GM12864 (cell line): ENCODE measurements at regions not wholly inside any gene's neighbourhood (a gene's known extent, or its start where the extent isn't known, plus 50 kb on each side); places are given as distances from the start of the nearest gene placed in this dataset.
"Not testable (repeated sequence)": the region's sequence is repeated elsewhere in the genome, so short reads cannot be mapped to it uniquely, and the experiment has no call there.

ENCODE experiments used
- DNase-seq: peaks from one replicate; pipeline ENCODE4 v3.0.0-alpha.2; 2011; ENCODE audit warnings: low read depth
- H3K4me3 ChIP-seq: 2 replicates; pipeline ENCODE4 v1.5.1; 2011; ENCODE audit warnings: mild to moderate bottlenecking, low read depth, low read length, control low read depth
- TF ChIP-seq, protein P1 (sequence below): IDR thresholded peaks from 2 replicates; pipeline ENCODE4 v1.5.1; 2011; ENCODE audit warnings: low read depth, mild to moderate bottlenecking, moderate library complexity, low read length, control low read depth, inconsistent platforms; ENCODE audit errors: missing control alignments

DNA sequence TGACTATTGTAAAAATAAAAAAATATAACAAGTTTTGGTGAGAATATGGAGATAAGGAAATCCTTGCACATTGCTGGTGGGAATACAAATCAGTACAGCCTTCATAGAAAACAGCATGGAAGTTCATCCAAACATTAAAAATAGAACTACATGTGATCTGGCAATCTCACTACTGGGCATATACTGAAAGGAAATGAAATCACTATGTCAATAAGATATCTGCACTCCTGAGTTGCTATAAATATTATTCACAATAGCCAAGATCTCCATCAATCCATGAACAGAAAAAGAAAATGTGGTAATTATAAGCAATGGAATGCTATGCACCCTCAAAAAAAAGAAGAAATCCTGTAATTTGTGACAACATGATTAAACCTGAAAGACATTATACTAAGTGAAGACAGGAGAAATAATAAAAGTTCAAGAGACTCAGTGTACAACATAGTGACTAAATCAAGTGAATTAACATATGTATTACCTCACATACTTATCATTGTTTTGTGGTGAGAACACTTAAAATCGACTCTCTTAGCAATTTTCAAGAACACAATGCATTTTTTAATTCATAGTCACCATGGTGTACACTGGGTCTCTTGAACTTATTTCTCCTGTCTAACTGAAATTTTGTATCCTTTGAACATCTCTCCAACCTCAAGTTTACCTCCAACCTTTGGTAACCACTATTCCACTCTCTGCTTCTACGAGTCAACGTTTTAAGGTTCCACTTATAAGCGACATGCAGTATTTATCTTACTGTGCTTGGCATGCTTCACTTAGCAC is 1703.7 kb upstream of the AGA start:
- TF ChIP-seq, protein P1, sequence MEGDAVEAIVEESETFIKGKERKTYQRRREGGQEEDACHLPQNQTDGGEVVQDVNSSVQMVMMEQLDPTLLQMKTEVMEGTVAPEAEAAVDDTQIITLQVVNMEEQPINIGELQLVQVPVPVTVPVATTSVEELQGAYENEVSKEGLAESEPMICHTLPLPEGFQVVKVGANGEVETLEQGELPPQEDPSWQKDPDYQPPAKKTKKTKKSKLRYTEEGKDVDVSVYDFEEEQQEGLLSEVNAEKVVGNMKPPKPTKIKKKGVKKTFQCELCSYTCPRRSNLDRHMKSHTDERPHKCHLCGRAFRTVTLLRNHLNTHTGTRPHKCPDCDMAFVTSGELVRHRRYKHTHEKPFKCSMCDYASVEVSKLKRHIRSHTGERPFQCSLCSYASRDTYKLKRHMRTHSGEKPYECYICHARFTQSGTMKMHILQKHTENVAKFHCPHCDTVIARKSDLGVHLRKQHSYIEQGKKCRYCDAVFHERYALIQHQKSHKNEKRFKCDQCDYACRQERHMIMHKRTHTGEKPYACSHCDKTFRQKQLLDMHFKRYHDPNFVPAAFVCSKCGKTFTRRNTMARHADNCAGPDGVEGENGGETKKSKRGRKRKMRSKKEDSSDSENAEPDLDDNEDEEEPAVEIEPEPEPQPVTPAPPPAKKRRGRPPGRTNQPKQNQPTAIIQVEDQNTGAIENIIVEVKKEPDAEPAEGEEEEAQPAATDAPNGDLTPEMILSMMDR, result no peak
- no peak for DNase-seq
- H3K4me3 ChIP-seq, result no peak overlapping the region

DNA sequence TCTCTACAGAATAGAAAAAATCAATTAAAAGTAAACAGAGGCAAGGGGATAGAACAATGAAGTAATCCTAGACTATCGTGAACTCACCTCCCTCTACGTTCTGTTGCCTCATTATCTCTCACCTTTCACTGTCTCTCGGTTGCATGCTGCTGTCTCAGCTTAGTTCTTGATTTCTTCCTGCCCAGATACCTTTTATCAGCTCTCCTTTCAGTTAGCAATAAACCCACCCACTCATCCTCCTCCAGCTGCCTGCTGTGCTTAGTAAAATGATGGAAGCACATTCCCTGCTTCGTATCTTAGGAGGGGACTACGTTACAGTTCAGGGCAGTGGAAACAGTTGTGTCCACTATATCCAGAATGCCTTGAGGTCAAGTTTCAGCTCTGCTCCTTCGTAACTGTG is 1709.5 kb upstream of the AGA start:
- TF ChIP-seq, protein P1, result no peak
- no peak overlapping the region for H3K4me3 ChIP-seq
- no peak for DNase-seq

DNA sequence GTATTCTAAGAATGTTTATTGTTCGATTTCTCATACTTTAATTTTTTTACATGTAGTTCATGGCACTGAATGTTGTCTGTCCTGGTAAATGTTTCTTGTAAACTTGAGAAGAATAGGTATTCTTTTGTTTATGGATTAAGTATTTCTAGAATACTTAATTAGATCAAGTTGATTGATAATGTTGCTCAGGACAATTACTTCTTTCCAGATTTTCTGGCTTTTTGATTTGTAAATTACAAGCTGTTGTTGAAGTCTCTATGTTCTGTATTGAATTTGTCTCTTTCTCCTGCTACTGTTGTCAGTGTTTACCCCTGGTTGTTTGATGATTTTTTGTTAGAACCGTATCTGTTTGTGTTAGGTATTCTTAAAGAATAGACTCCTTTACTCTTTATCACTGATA is 1720.9 kb upstream of the AGA start:
- TF ChIP-seq, protein P1, result no peak
- H3K4me3 ChIP-seq, result no peak overlapping the region
- DNase-seq, result no peak

DNA sequence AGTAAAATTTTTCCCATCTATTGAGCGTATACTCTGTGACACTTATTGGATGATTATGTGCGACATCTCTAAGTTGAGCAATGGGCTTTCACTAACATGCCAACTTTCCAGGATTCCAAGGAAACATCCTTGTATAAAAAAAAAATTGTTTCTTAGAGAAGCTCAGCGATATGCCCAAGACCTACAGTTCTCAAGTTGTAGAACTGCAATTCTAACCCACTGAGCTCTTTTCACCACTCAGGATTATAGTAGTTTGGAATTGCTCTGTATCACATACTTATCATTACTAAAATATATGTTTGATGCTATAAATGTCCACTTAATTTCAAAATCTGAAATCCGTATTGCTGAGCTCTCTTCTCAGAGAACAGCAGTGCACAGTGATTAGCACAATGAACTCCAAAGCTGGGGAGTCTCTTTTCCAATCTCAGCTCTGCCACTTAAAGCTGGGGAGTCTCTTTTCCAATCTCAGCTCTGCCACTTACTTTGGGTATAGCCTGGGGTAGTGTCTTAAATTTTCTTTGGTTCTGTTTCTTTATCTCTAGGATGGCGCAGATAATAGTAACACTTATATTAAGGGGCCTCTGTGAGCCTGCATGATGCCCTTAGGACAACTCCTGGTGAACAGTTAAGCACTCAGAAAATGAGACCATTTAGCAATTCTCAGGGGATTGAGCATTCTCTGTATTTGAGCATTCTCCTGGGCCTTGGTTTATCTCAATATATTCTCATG is 1722.2 kb upstream of the AGA start:
- no peak for DNase-seq
- no peak overlapping the region for H3K4me3 ChIP-seq
- TF ChIP-seq, protein P1, result no peak

DNA sequence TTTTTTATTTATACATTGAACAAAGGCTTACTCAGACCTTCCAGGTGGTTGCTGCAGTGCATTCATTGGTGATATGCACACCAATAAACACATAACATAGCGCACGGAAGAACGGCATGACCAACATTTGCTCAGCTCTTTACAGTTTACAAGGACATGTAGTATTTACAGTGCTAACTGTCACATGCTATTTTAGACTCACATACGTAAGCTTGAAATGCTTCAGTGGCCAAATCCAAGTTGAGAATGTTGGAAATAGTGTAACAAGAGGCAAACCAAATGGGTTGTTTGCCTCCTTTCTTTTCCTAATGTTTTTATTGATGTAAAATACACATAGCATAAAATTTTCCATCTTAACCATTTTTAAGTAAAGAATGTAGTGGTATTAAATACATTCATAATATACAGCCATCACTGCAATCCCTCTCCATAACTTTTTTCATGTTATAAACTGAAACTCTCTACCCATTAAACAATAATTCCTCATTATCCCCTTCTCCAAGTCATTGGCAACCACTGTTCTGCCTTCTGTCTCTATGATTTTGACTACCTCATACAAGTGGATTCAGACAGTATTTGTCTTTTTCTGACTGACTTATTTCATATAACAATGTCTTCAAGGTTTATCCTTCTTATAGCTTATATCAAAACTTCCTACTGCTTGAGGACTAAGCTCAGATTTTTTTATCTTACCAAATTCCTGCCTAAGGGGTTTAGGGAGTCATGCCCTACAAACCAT is 1722.9 kb upstream of the AGA start:
- TF ChIP-seq, protein P1, result no peak
- no peak for DNase-seq
- H3K4me3 ChIP-seq, result no peak overlapping the region

DNA sequence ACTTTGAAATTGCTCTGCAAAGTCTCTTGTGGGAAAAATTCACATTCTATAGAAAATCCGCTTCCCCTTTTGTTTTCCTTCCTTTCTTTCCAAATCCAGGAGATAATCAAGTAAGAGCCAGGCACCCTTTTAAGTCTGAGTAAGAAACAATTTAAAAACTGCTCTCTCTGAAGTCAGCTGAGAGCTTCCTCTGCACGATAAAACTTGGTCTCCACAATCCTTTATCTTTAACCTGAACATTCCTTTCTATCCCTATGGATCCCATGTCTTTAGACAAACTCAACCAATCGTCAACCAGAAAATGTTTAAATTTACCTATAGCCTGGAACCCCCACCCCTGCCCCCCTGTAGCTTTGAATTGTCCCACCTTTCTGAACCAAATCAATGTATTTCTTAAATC is 1723.6 kb upstream of the AGA start:
- no peak overlapping the region for H3K4me3 ChIP-seq
- DNase-seq, result no peak
- TF ChIP-seq, protein P1, result no peak

DNA sequence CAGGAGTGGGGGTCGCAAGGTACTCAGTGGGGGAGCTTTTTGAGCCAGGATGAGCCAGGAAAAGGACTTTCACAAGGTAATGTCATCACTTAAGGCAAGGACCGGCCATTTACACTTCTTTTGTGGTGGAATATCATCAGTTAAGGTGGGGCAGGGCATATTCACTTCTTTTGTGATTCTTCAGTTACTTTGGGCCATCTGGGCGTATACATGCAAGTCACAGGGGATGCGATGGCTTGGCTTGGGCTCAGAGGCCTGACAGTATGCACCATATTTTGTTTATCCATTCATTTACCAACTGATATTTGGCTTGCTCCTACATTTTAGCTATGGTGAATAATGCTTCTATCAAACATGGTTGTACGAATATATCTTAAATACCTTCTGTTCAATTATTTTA is 1728.1 kb upstream of the AGA start:
- DNase-seq, H3K4me3 ChIP-seq: not testable (repeated sequence)
